Bronchial epithelial cell (primary cell): ENCODE measurements at regions not wholly inside any gene's neighbourhood (a gene's known extent, or its start where the extent isn't known, plus 50 kb on each side); places are given as distances from the start of the nearest gene placed in this dataset.

Experiments
- DNase-seq: peaks from one replicate; pipeline ENCODE4 v3.0.0-alpha.2; 2010; ENCODE audit warnings: low read depth
- FAIRE-seq: peaks from 2 replicates; lab custom pipeline; 2011; peaks lifted over from hg19 to GRCh38; lab: Jason Lieb, UNC
- H3K27me3 ChIP-seq: 2 replicates; pipeline ENCODE4 v1.5.1; 2011; ENCODE audit warnings: low read length; ENCODE audit not compliant: control insufficient read depth, insufficient read depth
- H3K36me3 ChIP-seq: 2 replicates; pipeline ENCODE4 v1.5.1; 2011; ENCODE audit warnings: low read length; ENCODE audit not compliant: control insufficient read depth, insufficient read depth
- H3K4me3 ChIP-seq: 2 replicates; pipeline ENCODE4 v1.5.1; 2011; ENCODE audit warnings: mild to moderate bottlenecking, low read depth, low read length, control low read depth
- CTCF ChIP-seq: IDR thresholded peaks from 2 replicates; pipeline ENCODE4 v1.5.1; 2011; ENCODE audit warnings: mild to moderate bottlenecking, moderate library complexity, low read length, control low read depth, inconsistent platforms; ENCODE audit not compliant: insufficient read depth, severe bottlenecking

DNA sequence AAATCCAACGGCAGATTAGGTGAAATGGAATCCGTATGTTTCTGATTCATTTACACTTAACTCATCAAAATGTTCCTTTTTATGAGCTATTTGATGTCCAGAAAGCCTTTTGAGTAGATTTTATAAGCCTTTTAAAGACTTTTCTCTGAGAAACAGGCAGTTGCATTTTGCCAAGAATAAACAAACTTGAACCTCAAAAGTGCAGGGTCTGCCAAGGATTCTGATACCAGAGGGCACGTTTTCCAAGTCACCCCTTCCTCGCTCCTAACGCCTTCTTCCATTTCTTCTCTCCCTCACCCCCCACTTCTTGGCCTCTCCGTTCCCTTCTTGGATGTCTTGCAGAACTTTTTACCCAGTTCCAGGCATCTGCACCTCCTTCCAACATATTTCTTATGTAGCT is 200.6 kb upstream of the TBX3 start:
- DNase-seq, result no peak
- Histone ChIP-seq H3K4me3 (no peak overlapping the region), H3K36me3 (no peaks in the 10 kb centered on the region), H3K27me3 (no peaks in the 10 kb centered on the region)
- no peak for TF ChIP-seq CTCF
- FAIRE-seq, result no peak

DNA sequence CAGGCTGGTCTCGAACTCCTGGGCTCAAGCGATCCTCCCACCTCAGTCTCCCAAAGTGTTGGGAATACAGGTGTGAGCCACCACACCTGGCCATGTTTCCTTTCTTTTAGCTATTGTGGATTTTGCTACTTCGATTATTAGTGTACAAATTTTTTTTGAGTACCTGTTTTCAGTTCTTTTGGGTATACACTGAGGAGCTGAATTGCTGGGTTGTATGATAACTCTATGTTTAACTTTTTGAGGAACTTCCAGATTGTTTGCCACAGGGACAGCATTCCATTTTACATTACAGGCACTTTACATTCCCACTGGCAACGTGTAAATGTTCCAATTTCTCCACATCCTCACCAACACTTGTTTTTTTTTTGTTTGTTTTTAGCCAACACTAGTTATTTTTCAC is 198.1 kb upstream of the TBX3 start:
- no peak for DNase-seq
- Histone ChIP-seq H3K36me3 (no peaks in the 10 kb centered on the region), H3K27me3 (no peaks in the 10 kb centered on the region), H3K4me3 (no peak overlapping the region)
- TF ChIP-seq CTCF, result no peak
- FAIRE-seq, result no peak

- no peak for DNase-seq
- Histone ChIP-seq H3K36me3 (no peaks in the 10 kb centered on the region), H3K27me3 (no peaks in the 10 kb centered on the region), H3K4me3 (no peak overlapping the region)
- TF ChIP-seq CTCF, result no peak
- FAIRE-seq, result no peak
Observed at GRCh38 chr12:114879354-114879753, 195.4 kb upstream of the TBX3 start.

DNA sequence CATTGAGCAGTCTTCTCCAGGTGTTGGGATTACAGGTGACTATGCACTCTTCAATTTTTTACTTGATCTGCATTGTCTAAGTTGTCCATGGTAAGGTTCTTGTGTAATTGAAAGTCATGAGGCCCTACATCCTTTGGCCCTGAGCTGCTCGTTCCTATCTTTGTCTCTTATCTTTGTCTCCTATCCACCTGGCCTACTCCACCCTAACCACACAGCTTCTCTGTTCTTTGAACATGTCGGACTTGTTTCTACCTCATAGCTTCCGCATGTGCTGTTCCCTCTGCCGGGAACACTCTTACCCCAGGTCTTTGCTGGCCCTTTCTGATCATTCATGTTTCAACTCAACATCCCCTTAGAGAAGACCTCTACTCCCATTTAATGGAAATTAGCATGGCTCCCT is 194.8 kb upstream of the TBX3 start:
- FAIRE-seq (peak; percentile 47), DNase-seq (no peak)
- Histone ChIP-seq H3K36me3 (no peaks in the 10 kb centered on the region), H3K4me3 (no peak overlapping the region), H3K27me3 (no peaks in the 10 kb centered on the region)
- no peak for TF ChIP-seq CTCF

DNA sequence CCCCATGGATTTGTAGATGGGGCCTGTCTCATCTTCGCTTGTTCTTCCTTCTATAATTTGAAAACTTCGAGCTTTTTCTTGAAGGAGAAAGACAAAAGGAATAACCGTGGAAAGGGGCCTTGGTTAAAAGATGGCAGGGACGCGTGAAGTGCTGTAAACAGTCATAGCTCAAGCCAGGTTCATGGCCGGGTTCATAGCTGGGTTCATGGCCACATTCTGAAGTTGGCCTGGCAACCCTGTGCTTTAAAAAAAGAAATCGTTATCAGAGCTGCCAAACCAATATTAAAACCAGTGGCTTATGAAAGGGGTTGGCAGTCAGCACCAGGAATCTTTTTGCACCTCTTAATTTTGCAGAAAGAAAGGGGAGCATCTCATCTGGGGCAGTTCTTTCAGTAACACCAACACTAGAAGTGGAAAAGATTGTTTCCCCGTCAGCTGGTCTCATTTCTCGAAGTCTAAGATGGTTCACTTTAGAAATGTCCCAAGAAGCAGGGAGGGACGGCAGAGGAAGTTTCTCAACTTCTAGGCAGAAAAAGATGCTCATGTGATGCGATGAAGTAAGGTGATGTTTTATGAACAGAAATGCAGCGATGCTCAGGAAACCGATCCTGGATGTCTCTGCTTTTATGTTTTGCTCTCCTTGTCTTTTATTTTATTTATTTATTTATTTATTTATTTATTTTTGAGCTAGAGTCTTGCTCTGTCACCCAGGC is 193.1 kb upstream of the TBX3 start:
- TF ChIP-seq CTCF, result no peak

DNA sequence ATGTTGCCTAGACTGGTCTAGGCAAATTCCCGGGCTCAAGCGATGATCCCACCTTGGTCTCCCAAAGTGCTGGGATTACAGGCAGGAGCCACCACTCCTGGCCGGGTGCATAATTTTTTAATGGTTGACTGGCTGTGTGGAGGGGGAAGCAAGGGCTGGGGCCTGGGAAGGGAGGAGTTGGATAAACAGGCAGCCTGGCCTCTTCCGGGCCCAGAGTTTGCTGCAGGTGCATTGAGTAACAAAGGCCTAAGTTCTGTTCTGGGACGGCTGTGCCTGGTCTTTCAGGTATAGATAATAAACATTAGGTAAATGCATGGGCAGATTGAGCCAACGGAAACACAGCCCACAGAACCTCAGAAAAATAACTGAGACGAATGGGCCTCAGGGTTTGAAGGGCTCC is 191.3 kb upstream of the TBX3 start:
- no peak overlapping the region for H3K4me3 ChIP-seq
- DNase-seq (no peak), FAIRE-seq (no peak)
- TF ChIP-seq CTCF, result no peak
- H3K36me3 ChIP-seq, result no peaks in the 10 kb centered on the region
- no peaks in the 10 kb centered on the region for H3K27me3 ChIP-seq

More for the DNA sequence above, 193.1 kb upstream of the TBX3 start:
- no peaks in the 10 kb centered on the region for H3K27me3 ChIP-seq
- FAIRE-seq (no peak), DNase-seq (no peak)
- no peaks in the 10 kb centered on the region for H3K36me3 ChIP-seq
- H3K4me3 ChIP-seq, result no peak overlapping the region
